Endothelial cell of umbilical vein (primary cell): ENCODE measurements at regions not wholly inside any gene's neighbourhood (a gene's known extent, or its start where the extent isn't known, plus 50 kb on each side); places are given as distances from the start of the nearest gene placed in this dataset.

ENCODE experiments used
- CTCF ChIP-seq, 2 donors: IDR thresholded peaks; 1 replicate in 1 of 2; 2 replicates in 1 of 2; pipeline ENCODE4 v1.5.1; 2011; ENCODE audit warnings: low read length in 2 of 2, mild to moderate bottlenecking in 2 of 2, moderate library complexity in 2 of 2, control low read depth in 1 of 2, inconsistent platforms in 1 of 2, low read depth in 1 of 2; ENCODE audit not compliant: insufficient read depth in 1 of 2; ENCODE audit errors: extremely low read depth in 1 of 2
- EZH2 ChIP-seq: IDR thresholded peaks from 2 replicates; pipeline ENCODE4 v1.6.1; 2012; ENCODE audit warnings: borderline replicate concordance, low read depth, mild to moderate bottlenecking, moderate library complexity, low read length, inconsistent platforms; ENCODE audit not compliant: severe bottlenecking
- GATA2 ChIP-seq: IDR thresholded peaks from 2 replicates; pipeline ENCODE4 v1.7.0; 2011; ENCODE audit warnings: low read depth, mild to moderate bottlenecking, moderate library complexity, mixed read lengths, low read length; ENCODE audit not compliant: insufficient read length, insufficient read depth
- JUN ChIP-seq: IDR thresholded peaks from 2 replicates; pipeline ENCODE4 v1.6.1; 2011; ENCODE audit warnings: borderline replicate concordance, low read depth; ENCODE audit not compliant: insufficient read length, insufficient read depth
- MAX ChIP-seq: IDR thresholded peaks from 2 replicates; pipeline ENCODE4 v1.6.1; 2011; ENCODE audit not compliant: insufficient read depth, insufficient read length
- POLR2A ChIP-seq: IDR thresholded peaks from 2 replicates; pipeline ENCODE4 v1.6.1; 2012; ENCODE audit warnings: low read depth, mild to moderate bottlenecking, control low read depth, low read length
- POLR2AphosphoS5 ChIP-seq: IDR thresholded peaks from 2 replicates; pipeline ENCODE4 v1.6.1; 2012; ENCODE audit warnings: low read depth, mild to moderate bottlenecking, control low read depth, low read length, moderate library complexity; ENCODE audit not compliant: insufficient read depth

- TF ChIP-seq EZH2 (no peak), MAX (no peak), CTCF (IDR thresholded peaks at IDR 0.05; ENCODE audit: extremely low read depth in 1 of 2, insufficient read depth in 1 of 2, low read depth in 1 of 2, low read length in 2 of 2) (no peak), POLR2A (no peak), POLR2AphosphoS5 (no peak), JUN (no peak), GATA2 (no peak)
Measured at GRCh38 chr7:68050627-68051026, 1054.0 kb downstream of the TYW1 start.
